WTC11 (cell line): ENCODE measurements at regions not wholly inside any gene's neighbourhood (a gene's known extent, or its start where the extent isn't known, plus 50 kb on each side); places are given as distances from the start of the nearest gene placed in this dataset.

ENCODE experiments used
- ATAC-seq: fragments of 200-7000 bp; cut with Tn5 transposase; 2 replicates; pipeline ENCODE4 v1.10.0; 2021; ENCODE audit warnings: mild to moderate bottlenecking, moderate library complexity
- CTCF ChIA-PET: fragments of 300-600 bp; sonication (Branson Sonifier 250); formaldehyde crosslinking; loops from one replicate; lab custom pipeline; 2021; ENCODE audit warnings: antibody characterized with exemption; lab: Charles Lee
- POLR2A ChIA-PET: fragments of 350-600 bp; sonication (Branson Sonifier 250); formaldehyde crosslinking; loops from one replicate; lab custom pipeline; 2021; ENCODE audit warnings: antibody characterized with exemption; lab: Charles Lee
- DNase-seq: peaks from one replicate; pipeline ENCODE4 v3.0.0; 2021; ENCODE audit warnings: low spot score
- H3K27ac Mint-ChIP-seq: 2 replicates; pipeline ENCODE4 v1.8.0; 2021; ENCODE audit warnings: mixed read lengths
- H3K27me3 Mint-ChIP-seq: 2 replicates; pipeline ENCODE4 v1.8.0; 2021; ENCODE audit warnings: low read depth, mild to moderate bottlenecking, moderate library complexity, mixed read lengths
- H3K36me3 Mint-ChIP-seq: 2 replicates; pipeline ENCODE4 v1.8.0; 2021; ENCODE audit warnings: mixed read lengths
- H3K4me1 Mint-ChIP-seq: 2 replicates; pipeline ENCODE4 v1.8.0; 2022; ENCODE audit warnings: mixed read lengths
- H3K4me3 Mint-ChIP-seq: 2 replicates; pipeline ENCODE4 v1.8.0; 2021; ENCODE audit warnings: mild to moderate bottlenecking, moderate library complexity, mixed read lengths
- H3K9me3 Mint-ChIP-seq: 2 replicates; pipeline ENCODE4 v1.8.0; 2021; ENCODE audit warnings: mixed read lengths
- CBFB ChIP-seq: sonication (generic); formaldehyde crosslinking; IDR thresholded peaks from 2 replicates; pipeline ENCODE4 v1.8.1; 2022; ENCODE audit warnings: mild to moderate bottlenecking, low read depth, missing genetic modification reagents
- CREM ChIP-seq: sonication (generic); formaldehyde crosslinking; IDR thresholded peaks from 2 replicates; pipeline ENCODE4 v1.8.1; 2022; ENCODE audit warnings: mild to moderate bottlenecking, missing genetic modification reagents, moderate library complexity
- ETV6 ChIP-seq: sonication (generic); formaldehyde crosslinking; IDR thresholded peaks from 2 replicates; pipeline ENCODE4 v1.8.1; 2022; ENCODE audit warnings: mild to moderate bottlenecking, missing genetic modification reagents
- GTF2I ChIP-seq: fragments of 250-450 bp; sonication (Bioruptor Pico); conservative IDR thresholded peaks from 2 replicates; pipeline ENCODE4 v1.4.0; 2021; ENCODE audit warnings: mild to moderate bottlenecking
- NFE2L1 ChIP-seq: sonication (generic); formaldehyde crosslinking; IDR thresholded peaks from 2 replicates; pipeline ENCODE4 v1.8.1; 2023; ENCODE audit warnings: missing genetic modification reagents
- NR3C1 ChIP-seq: sonication (generic); formaldehyde crosslinking; conservative IDR thresholded peaks from 2 replicates; pipeline ENCODE4 v1.8.1; 2023; ENCODE audit warnings: low read depth, mild to moderate bottlenecking, missing genetic modification reagents
- OVOL2 ChIP-seq: fragments of 250-450 bp; sonication (Bioruptor Pico); IDR thresholded peaks from 2 replicates; pipeline ENCODE4 v1.9.0; 2021; ENCODE audit warnings: mild to moderate bottlenecking, borderline replicate concordance
- ZNF416 ChIP-seq: fragments of 250-450 bp; sonication (Bioruptor Pico); IDR thresholded peaks from 2 replicates; pipeline ENCODE4 v1.9.0; 2021; ENCODE audit warnings: mild to moderate bottlenecking, inconsistent platforms
- TF ChIP-seq, protein P1 (sequence below): sonication (generic); formaldehyde crosslinking; IDR thresholded peaks from 2 replicates; pipeline ENCODE4 v1.8.1; 2023; ENCODE audit warnings: mild to moderate bottlenecking, missing genetic modification reagents
- TF ChIP-seq, protein P2 (sequence below): sonication (generic); formaldehyde crosslinking; conservative IDR thresholded peaks from 2 replicates; pipeline ENCODE4 v1.8.1; 2023; ENCODE audit warnings: mild to moderate bottlenecking, low read depth, missing genetic modification reagents, moderate library complexity
- TF ChIP-seq, protein P3 (sequence below): fragments of 250-450 bp; sonication (Bioruptor Pico); IDR thresholded peaks from 2 replicates; pipeline ENCODE4 v1.8.0; 2021; ENCODE audit warnings: mild to moderate bottlenecking
- TF ChIP-seq, protein P4 (sequence below): fragments of 250-450 bp; sonication (Bioruptor Pico); IDR thresholded peaks from 2 replicates; pipeline ENCODE4 v1.9.0; 2021; ENCODE audit warnings: mild to moderate bottlenecking
- TF ChIP-seq, protein P5 (sequence below): sonication (generic); formaldehyde crosslinking; IDR thresholded peaks from 2 replicates; pipeline ENCODE4 v1.8.0; 2022; ENCODE audit warnings: mild to moderate bottlenecking, missing genetic modification reagents

DNA sequence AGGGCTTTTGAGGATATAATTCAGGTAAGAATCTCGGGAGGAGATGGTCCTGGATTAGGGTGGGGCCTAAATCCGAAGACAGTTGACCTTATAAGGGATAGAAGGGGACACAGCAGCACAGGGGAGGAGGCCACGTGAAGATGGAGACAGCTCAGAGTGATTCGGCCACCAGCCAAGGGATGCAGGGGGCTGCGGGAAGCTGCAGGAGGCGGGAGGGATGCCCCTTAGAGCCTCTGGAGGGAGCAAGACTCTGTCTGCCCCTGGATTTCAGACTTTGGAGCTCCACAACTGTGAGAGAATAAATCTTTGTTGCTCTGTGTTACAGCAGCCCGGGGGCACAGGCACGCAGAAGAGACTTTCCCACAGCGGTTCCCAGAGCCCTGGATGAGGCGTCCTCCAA is 143.7 kb downstream of the ASB1 start (continued):
- TF ChIP-seq GTF2I (CRISPR knock-in tag) (no peak), OVOL2 (CRISPR knock-in tag) (no peak), CBFB (no peak), ETV6 (CRISPR knock-in tag) (no peak), ZNF416 (no peak), NFE2L1 (CRISPR knock-in tag) (no peak), NR3C1 (CRISPR knock-in tag) (no peak), CREM (CRISPR knock-in tag) (no peak)
- TF ChIP-seq, protein P1, sequence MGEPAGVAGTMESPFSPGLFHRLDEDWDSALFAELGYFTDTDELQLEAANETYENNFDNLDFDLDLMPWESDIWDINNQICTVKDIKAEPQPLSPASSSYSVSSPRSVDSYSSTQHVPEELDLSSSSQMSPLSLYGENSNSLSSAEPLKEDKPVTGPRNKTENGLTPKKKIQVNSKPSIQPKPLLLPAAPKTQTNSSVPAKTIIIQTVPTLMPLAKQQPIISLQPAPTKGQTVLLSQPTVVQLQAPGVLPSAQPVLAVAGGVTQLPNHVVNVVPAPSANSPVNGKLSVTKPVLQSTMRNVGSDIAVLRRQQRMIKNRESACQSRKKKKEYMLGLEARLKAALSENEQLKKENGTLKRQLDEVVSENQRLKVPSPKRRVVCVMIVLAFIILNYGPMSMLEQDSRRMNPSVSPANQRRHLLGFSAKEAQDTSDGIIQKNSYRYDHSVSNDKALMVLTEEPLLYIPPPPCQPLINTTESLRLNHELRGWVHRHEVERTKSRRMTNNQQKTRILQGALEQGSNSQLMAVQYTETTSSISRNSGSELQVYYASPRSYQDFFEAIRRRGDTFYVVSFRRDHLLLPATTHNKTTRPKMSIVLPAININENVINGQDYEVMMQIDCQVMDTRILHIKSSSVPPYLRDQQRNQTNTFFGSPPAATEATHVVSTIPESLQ (CRISPR knock-in tag) = no peak
- TF ChIP-seq, protein P2, sequence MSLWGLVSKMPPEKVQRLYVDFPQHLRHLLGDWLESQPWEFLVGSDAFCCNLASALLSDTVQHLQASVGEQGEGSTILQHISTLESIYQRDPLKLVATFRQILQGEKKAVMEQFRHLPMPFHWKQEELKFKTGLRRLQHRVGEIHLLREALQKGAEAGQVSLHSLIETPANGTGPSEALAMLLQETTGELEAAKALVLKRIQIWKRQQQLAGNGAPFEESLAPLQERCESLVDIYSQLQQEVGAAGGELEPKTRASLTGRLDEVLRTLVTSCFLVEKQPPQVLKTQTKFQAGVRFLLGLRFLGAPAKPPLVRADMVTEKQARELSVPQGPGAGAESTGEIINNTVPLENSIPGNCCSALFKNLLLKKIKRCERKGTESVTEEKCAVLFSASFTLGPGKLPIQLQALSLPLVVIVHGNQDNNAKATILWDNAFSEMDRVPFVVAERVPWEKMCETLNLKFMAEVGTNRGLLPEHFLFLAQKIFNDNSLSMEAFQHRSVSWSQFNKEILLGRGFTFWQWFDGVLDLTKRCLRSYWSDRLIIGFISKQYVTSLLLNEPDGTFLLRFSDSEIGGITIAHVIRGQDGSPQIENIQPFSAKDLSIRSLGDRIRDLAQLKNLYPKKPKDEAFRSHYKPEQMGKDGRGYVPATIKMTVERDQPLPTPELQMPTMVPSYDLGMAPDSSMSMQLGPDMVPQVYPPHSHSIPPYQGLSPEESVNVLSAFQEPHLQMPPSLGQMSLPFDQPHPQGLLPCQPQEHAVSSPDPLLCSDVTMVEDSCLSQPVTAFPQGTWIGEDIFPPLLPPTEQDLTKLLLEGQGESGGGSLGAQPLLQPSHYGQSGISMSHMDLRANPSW (CRISPR knock-in tag) = no peak
- TF ChIP-seq, protein P3, sequence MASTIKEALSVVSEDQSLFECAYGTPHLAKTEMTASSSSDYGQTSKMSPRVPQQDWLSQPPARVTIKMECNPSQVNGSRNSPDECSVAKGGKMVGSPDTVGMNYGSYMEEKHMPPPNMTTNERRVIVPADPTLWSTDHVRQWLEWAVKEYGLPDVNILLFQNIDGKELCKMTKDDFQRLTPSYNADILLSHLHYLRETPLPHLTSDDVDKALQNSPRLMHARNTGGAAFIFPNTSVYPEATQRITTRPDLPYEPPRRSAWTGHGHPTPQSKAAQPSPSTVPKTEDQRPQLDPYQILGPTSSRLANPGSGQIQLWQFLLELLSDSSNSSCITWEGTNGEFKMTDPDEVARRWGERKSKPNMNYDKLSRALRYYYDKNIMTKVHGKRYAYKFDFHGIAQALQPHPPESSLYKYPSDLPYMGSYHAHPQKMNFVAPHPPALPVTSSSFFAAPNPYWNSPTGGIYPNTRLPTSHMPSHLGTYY (CRISPR knock-in tag) = no peak
- TF ChIP-seq, protein P4, sequence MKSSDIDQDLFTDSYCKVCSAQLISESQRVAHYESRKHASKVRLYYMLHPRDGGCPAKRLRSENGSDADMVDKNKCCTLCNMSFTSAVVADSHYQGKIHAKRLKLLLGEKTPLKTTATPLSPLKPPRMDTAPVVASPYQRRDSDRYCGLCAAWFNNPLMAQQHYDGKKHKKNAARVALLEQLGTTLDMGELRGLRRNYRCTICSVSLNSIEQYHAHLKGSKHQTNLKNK (CRISPR knock-in tag) = no peak

DNA sequence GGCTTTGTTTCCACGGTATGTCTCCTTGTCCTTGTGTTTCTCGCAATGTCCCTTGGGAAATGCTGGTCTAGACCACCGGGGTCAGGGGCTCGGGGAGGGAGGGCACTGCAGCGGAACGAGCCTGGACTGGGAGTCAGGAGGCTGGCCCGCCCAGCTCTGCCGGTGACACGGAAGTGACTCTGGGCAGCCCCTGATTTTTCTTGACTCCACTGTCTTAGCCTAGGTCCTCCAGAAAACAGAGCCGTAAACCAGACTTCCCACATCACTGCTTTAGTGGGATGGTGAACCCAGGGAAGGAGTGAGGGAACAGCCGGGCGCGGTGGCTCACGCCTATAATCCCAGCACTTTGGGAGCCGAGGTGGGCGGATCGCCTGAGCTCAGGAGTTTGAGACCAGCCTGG is 144.2 kb downstream of the ASB1 start:
- TF ChIP-seq, protein P3 (CRISPR knock-in tag) = no peak
- TF ChIP-seq, protein P5, sequence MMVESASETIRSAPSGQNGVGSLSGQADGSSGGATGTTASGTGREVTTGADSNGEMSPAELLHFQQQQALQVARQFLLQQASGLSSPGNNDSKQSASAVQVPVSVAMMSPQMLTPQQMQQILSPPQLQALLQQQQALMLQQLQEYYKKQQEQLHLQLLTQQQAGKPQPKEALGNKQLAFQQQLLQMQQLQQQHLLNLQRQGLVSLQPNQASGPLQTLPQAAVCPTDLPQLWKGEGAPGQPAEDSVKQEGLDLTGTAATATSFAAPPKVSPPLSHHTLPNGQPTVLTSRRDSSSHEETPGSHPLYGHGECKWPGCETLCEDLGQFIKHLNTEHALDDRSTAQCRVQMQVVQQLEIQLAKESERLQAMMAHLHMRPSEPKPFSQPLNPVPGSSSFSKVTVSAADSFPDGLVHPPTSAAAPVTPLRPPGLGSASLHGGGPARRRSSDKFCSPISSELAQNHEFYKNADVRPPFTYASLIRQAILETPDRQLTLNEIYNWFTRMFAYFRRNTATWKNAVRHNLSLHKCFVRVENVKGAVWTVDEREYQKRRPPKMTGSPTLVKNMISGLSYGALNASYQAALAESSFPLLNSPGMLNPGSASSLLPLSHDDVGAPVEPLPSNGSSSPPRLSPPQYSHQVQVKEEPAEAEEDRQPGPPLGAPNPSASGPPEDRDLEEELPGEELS (CRISPR knock-in tag) = no peak
- Mint-ChIP-seq H3K9me3 (peaks cover 4% of the 10 kb centered on the region; the same call in 1 of the 2 replicates), H3K4me3 (no peak overlapping the region), H3K27ac (no peak overlapping the region), H3K36me3 (no peaks in the 10 kb centered on the region), H3K4me1 (no peaks in the 10 kb centered on the region), H3K27me3 (no peaks in the 10 kb centered on the region)
- DNase-seq (no peak), ATAC-seq (no peak)
- CTCF ChIA-PET = interaction anchor here (1.3 to 1.6 kb wide), 2 partner anchors 26 to 57 kb away, joined by 3 to 5 read pairs; no protein-coding TSS in a partner anchor
- POLR2A ChIA-PET = no interaction called here
